Muscle of leg (tissue), 3 donors: ENCODE measurements at regions not wholly inside any gene's neighbourhood (a gene's known extent, or its start where the extent isn't known, plus 50 kb on each side); places are given as distances from the start of the nearest gene placed in this dataset.

Experiments
- DNase-seq: peaks from one replicate; pipeline ENCODE4 v3.0.0; 2013
- H3K27ac ChIP-seq: one replicate; pipeline ENCODE4 v1.5.1; 2013; ENCODE audit warnings: mild to moderate bottlenecking, low read length, control low read depth
- H3K27me3 ChIP-seq: one replicate; pipeline ENCODE4 v1.6.1; 2013; ENCODE audit warnings: low read length; ENCODE audit not compliant: control insufficient read depth, insufficient read depth
- H3K36me3 ChIP-seq: one replicate; pipeline ENCODE4 v1.6.1; 2013; ENCODE audit warnings: low read length; ENCODE audit not compliant: control insufficient read depth, insufficient read depth
- H3K4me1 ChIP-seq: one replicate; pipeline ENCODE4 v1.6.1; 2013; ENCODE audit warnings: low read length; ENCODE audit not compliant: control insufficient read depth, insufficient read depth
- H3K4me3 ChIP-seq: one replicate; pipeline ENCODE4 v1.5.1; 2013; ENCODE audit warnings: low read length, control low read depth
- H3K9me3 ChIP-seq: replicated peaks from 2 replicates; pipeline ENCODE4 v1.6.1; 2013; ENCODE audit warnings: low read depth, low read length; ENCODE audit not compliant: control insufficient read depth
- WGBS: methylation state at CpG from one replicate; pipeline ENCODE4 v1.1.5; 2013; ENCODE audit warnings: missing lambda C conversion rate; ENCODE audit not compliant: insufficient coverage; 5-methylcytosine and 5-hydroxymethylcytosine counted together

DNA sequence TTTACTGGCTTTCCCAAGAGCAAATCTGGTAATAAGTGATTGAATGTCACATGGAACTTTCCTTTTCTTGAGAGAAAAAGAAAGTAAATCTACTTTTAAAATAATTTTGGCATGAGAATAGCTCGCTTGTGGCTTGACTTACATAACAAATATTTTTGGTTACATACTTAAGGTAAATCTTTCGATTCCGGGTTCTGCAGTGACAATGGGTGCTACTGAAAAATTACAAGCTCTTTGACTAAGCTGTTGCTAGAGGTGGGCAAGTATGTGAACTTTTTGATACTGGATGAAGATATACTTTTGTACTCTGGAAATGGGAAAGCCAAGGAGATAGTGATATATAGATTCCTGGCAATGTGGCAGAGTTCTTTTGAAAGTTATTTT lies 51.9 kb upstream of the OTOL1 start:
- WGBS: 100% methylated on average over 2 of the region's 3 CpGs
- DNase-seq: no peak

DNA sequence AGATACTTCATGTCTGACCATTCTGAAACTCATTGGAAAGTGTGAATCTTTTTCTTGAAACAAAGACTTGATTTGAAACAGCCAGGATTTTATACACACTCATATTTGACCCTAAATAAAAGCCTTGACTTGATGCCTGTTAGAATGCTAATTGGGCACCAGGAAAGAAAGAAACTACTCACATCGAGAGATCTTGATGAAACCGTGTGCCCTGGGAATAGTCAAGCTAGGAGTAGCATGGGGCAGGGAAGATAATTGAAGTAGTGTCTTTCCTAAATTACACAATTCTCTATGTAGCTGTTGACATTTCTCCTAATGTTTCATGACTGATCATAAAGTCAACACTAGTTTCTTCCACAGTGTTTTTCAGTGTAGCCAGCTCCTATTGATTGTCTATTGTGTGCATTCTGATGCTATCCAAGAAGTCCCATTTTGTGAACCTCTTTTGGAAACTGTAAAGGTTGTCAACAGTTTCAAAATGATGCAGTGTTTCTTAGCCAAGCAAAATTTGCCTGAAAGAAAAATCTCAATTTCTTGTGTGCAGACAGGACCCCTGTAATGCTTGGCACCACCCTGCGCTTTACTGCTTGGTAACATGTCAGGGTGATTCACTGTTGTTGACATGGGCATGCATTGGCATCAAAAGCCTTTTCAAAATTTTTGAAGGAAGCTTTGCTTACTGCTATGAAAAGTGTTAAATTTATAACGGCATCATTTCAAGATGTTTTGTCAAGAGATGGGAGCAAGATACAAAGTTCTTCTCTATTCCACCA lies 52.5 kb upstream of the OTOL1 start:
- Histone ChIP-seq H3K27ac (no peak overlapping the region), H3K4me3 (no peak overlapping the region), H3K9me3 (no peaks in the 10 kb centered on the region), H3K36me3 (no peaks in the 10 kb centered on the region), H3K27me3 (no peaks in the 10 kb centered on the region), H3K4me1 (no peaks in the 10 kb centered on the region)
- WGBS: no CpG with 5 or more reads among the region's 4 CpGs
- no peak for DNase-seq

More for the DNA sequence above, 51.9 kb upstream of the OTOL1 start:
- Histone ChIP-seq H3K9me3 (no peaks in the 10 kb centered on the region), H3K4me3 (no peak overlapping the region), H3K36me3 (no peaks in the 10 kb centered on the region), H3K27me3 (no peaks in the 10 kb centered on the region), H3K27ac (no peak overlapping the region), H3K4me1 (no peaks in the 10 kb centered on the region)

DNA sequence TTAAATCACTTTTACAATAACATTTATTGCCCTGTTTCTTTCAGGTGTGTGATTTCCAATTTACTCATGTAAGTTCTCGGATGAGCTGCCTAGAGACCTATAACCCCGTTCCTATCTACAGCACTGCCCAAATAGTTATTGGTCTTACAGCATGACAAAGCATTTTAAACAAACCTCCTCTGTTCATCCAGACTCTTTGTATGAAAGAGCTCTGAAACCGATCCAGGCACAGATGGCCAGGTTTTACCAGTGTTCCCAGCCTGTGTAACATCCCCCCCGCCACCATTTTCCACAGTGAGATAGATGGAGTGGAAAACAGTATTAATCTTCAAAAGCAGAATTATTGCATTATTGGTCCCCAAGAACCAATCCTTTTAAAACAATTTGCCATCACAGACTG lies 59.0 kb upstream of the SPTSSB start:
- Histone ChIP-seq H3K27me3 (no peaks in the 10 kb centered on the region), H3K4me1 (no peaks in the 10 kb centered on the region), H3K36me3 (no peaks in the 10 kb centered on the region), H3K4me3 (no peak overlapping the region), H3K9me3 (no peaks in the 10 kb centered on the region), H3K27ac (no peak overlapping the region)
- DNase-seq: no peak
- WGBS: no CpG with 5 or more reads among the region's 4 CpGs

- Histone ChIP-seq H3K9me3 (no peaks in the 10 kb centered on the region), H3K36me3 (no peaks in the 10 kb centered on the region), H3K27ac (no peak overlapping the region), H3K27me3 (no peaks in the 10 kb centered on the region), H3K4me3 (no peak overlapping the region), H3K4me1 (no peaks in the 10 kb centered on the region)
- DNase-seq: no peak
- no CpG with 5 or more reads among the region's 1 CpG for WGBS
Observed at GRCh38 chr3:161427347-161427746, 56.0 kb upstream of the SPTSSB start.

DNA sequence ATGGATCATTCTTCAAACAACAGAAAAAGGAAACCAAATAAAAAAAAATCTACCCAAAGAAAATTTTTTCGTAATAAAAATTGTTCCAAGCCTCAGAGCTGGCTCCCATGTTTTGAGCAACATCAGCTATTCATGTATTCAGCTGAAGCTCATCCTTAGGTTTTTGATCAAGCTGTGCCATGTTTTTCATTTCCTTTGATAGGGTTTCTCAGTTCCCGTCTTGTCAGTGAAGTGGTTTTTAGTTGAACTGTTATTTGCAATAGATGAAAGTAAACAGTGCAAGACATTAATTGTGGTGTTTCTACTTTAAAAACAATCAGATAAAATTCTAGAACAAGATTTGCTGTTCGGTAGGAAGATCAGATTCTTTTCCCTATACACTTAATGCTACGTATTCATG lies 55.4 kb upstream of the SPTSSB start:
- no peaks in the 10 kb centered on the region for H3K27me3 ChIP-seq
- H3K4me3 ChIP-seq: no peak overlapping the region
- H3K9me3 ChIP-seq: no peaks in the 10 kb centered on the region
- DNase-seq: no peak
- H3K4me1 ChIP-seq: peaks cover 4% of the 10 kb centered on the region
- H3K36me3 ChIP-seq: no peaks in the 10 kb centered on the region
- no CpG with 5 or more reads among the region's 4 CpGs for WGBS
- H3K27ac ChIP-seq: no peak overlapping the region

DNA sequence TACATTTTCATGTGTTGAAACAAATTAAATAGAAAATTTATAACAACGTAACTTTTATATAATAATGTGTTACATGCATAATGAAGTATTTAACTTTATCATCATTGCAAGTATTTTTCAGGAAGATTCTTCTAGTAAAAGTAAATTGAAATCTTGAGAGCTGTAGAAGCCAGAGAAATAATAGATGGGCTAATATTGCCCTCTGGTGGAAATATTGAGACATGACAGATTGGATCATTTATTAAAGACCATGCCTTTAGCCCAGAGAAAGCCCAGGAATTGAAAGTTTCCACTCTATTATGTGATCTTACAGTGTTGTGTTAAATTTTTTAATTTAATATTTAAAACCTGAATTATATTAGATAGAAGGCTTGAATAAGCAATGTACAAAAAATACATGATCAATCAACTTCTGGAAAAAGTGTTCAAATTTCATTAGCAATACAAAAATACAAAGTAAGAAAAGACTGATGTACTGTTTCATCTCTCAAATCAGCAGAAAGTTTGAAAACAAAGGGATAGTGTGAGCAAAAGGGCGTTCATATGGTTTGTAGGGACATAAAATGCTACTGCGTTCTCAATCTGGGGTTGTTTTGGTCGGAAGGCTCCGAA lies 52.7 kb upstream of the SPTSSB start:
- Histone ChIP-seq H3K27me3 (no peaks in the 10 kb centered on the region), H3K36me3 (no peaks in the 10 kb centered on the region), H3K4me3 (no peak overlapping the region), H3K4me1 (peaks cover 7% of the 10 kb centered on the region), H3K9me3 (no peaks in the 10 kb centered on the region), H3K27ac (no peak overlapping the region)
- peak; percentile 72 for DNase-seq
- WGBS: 0% methylated on average over 1 of the region's 5 CpGs

DNA sequence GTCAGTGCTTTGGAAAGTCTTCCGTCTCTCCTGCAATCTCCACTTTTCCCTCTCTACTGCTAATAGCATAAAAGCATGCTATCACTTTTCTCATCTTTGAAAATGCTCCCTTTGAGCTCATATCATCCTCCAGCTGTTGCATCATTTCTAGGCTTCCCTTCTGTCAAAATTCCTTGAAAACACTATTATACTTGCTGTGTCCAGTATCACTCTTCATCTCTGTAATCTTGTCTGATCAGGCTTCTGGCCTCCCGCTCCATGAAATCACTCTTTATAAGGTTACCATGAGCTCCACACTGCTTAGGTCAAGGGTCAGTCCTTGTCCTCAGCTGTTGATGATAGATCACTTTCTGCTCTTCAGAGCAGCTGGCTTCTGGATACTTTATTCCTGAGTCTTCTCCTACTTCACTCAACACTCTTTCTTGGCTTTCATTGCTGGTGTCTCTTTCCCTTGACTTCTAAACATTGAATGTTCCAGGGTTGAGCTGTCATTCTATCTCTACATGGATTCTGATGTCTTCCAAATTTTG lies 50.9 kb upstream of the SPTSSB start:
- 74% methylated on average over 2 of the region's 2 CpGs for WGBS
- Histone ChIP-seq H3K9me3 (no peaks in the 10 kb centered on the region), H3K36me3 (no peaks in the 10 kb centered on the region), H3K27ac (no peak overlapping the region), H3K4me3 (no peak overlapping the region), H3K4me1 (peaks cover 7% of the 10 kb centered on the region), H3K27me3 (no peaks in the 10 kb centered on the region)
- peak; percentile 39 for DNase-seq
